ENCODE measurements at regions not wholly inside any gene's neighbourhood (a gene's known extent, or its start where the extent isn't known, plus 50 kb on each side); places are given as distances from the start of the nearest gene placed in this dataset.

DNA sequence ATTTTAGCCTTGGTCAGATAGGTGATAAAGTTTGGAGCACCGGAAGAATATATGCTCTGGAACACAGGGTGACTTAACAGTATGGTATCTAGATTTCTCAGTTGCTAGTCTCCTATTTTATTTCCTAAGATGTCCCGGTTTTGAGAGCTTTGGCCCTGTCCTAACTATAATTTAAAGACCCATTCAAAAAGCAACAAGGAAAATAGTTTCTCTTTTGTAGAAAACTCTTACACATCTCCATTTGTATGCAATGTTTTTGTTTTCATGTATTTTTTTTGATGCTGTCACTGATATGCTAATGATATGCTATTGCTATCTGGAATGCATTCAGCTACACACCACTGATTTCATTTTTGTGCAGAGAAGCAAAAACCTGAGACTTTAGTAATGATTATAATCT is 237.8 kb downstream of the GPD2 start:
- no peak overlapping the region for H3K4me3 ChIP-seq (ENCODE audit: low read depth, low read length)
- TF ChIP-seq, protein P1, sequence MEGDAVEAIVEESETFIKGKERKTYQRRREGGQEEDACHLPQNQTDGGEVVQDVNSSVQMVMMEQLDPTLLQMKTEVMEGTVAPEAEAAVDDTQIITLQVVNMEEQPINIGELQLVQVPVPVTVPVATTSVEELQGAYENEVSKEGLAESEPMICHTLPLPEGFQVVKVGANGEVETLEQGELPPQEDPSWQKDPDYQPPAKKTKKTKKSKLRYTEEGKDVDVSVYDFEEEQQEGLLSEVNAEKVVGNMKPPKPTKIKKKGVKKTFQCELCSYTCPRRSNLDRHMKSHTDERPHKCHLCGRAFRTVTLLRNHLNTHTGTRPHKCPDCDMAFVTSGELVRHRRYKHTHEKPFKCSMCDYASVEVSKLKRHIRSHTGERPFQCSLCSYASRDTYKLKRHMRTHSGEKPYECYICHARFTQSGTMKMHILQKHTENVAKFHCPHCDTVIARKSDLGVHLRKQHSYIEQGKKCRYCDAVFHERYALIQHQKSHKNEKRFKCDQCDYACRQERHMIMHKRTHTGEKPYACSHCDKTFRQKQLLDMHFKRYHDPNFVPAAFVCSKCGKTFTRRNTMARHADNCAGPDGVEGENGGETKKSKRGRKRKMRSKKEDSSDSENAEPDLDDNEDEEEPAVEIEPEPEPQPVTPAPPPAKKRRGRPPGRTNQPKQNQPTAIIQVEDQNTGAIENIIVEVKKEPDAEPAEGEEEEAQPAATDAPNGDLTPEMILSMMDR (IDR thresholded peaks at IDR 0.05; ENCODE audit: insufficient read depth, low read length) = no peak
- DNase-seq (ENCODE audit: low read depth) = no peak

DNA sequence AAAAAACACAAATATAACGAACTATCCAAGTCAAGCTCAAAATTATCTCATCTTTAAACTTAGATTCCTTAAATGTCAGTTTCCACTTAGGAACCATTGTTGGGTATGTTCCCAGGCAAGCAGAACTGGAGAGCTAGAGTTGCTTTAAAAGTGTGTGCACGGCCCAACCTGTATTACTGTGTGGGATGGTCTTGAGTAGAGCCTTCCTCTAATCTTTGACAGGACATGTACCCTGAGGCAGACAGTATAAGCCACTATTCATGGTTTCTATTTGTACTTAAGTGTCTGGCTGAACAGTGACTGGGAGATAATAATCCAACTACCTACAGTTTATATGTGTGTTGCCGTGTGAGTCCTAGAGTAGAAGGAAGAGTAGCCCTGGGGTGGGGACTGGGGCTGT is 239.7 kb downstream of the GPD2 start:
- no peak for DNase-seq (ENCODE audit: low read depth)
- H3K4me3 ChIP-seq (ENCODE audit: low read depth, low read length) = no peak overlapping the region
- TF ChIP-seq, protein P1 (IDR thresholded peaks at IDR 0.05; ENCODE audit: insufficient read depth, low read length) = no peak

DNA sequence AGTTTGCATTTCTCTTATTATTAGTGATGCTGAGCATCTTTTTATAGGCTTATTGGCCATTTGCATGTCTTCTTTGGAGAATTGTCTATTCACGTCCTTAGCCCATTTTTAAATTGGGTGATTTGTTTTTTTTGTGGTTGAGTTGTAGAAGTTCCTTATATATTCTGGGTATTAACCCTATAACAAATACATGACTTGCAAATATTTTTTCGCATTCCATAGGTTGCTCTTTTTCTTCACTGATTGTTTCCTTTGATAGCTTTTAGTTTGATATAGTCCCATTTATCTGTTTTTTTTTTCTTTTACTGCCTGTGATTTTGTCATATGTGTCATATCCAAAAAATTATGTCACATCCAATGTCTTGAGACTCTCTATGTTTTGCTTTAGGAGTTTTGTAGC is 243.6 kb downstream of the GPD2 start:
- DNase-seq (ENCODE audit: low read depth) = no peak
- no peak overlapping the region for H3K4me3 ChIP-seq (ENCODE audit: low read depth, low read length)
- TF ChIP-seq, protein P1 (IDR thresholded peaks at IDR 0.05; ENCODE audit: insufficient read depth, low read length) = no peak

DNA sequence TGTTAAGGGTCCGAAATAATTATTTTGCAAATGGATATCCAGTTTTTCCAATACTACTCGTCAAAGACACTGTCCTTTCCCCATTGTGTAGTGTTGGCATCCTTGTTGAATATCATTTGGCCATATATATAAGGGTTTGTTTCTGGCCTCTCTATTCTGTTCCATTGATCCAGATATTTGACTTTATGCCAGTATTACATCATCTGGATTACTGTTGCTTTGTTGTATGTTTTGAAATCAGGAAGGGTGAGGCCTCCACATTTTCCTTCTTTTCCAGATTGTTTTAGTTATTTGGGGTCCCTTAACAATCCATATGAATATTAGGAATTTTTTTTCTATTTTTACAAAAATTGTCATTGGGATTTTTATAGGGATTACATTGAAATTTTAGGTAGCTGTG is 244.1 kb downstream of the GPD2 start:
- no peak for DNase-seq (ENCODE audit: low read depth)
- no peak overlapping the region for H3K4me3 ChIP-seq (ENCODE audit: low read depth, low read length)
- TF ChIP-seq, protein P1 (IDR thresholded peaks at IDR 0.05; ENCODE audit: insufficient read depth, low read length) = no peak

DNA sequence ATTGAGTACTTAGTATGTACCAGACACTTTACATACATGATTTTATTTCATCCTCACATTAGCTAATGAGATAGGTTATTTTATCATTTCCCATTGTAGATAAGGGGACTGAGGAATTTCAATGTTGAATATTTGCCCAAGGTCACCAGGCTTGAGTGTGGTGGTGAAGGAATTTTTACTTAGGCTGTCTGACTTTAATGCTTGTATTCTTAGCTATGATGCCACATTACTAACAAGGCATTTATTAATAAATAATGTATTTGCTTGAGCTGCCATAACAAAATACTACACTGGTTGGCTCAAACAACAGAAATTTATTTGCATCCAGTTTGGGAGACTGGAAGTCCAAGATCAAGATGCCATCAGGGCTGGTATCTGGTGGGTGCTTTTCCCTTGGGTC is 250.9 kb downstream of the GPD2 start:
- TF ChIP-seq, protein P1 (IDR thresholded peaks at IDR 0.05; ENCODE audit: insufficient read depth, low read length) = no peak
- DNase-seq (ENCODE audit: low read depth) = no peak
- no peak overlapping the region for H3K4me3 ChIP-seq (ENCODE audit: low read depth, low read length)

- H3K4me3 ChIP-seq (ENCODE audit: low read depth, low read length) = no peak overlapping the region
- TF ChIP-seq, protein P1 (IDR thresholded peaks at IDR 0.05; ENCODE audit: insufficient read depth, low read length) = no peak
- no peak for DNase-seq (ENCODE audit: low read depth)
Observed at GRCh38 chr2:156687715-156688114, 251.5 kb downstream of the GPD2 start.

- DNase-seq (ENCODE audit: low read depth) = no peak
- no peak overlapping the region for H3K4me3 ChIP-seq (ENCODE audit: low read depth, low read length)
- TF ChIP-seq, protein P1 (IDR thresholded peaks at IDR 0.05; ENCODE audit: insufficient read depth, low read length) = no peak
Observed at GRCh38 chr2:156689939-156690338, 253.8 kb downstream of the GPD2 start.

Measured in fibroblast of the aortic adventitia (primary cell).